ENCODE measurements at regions not wholly inside any gene's neighbourhood (a gene's known extent, or its start where the extent isn't known, plus 50 kb on each side); places are given as distances from the start of the nearest gene placed in this dataset.

GRCh38 chr13:97849305-97849704 is 104.2 kb upstream of the IPO5 start:
- no peak for TF ChIP-seq CTCF (IDR thresholded peaks at IDR 0.05)
- Histone ChIP-seq H3K4me1 (no peaks in the 10 kb centered on the region), H3K4me3 (no peak overlapping the region), H3K36me3 (no peaks in the 10 kb centered on the region), H3K9me3 (no peaks in the 10 kb centered on the region), H3K27me3 (ENCODE audit: low read depth) (no peaks in the 10 kb centered on the region), H3K27ac (no peak overlapping the region)
- intact Hi-C loops (cut with DNase I): no loop called here
- ATAC-seq: no peak
- DNase-seq: no peak

GRCh38 chr13:97851269-97851668 is 102.2 kb upstream of the IPO5 start:
- Histone ChIP-seq H3K4me3 (no peak overlapping the region), H3K9me3 (no peaks in the 10 kb centered on the region), H3K36me3 (no peaks in the 10 kb centered on the region), H3K27ac (no peak overlapping the region), H3K27me3 (ENCODE audit: low read depth) (no peaks in the 10 kb centered on the region), H3K4me1 (peaks cover 6% of the 10 kb centered on the region)
- ATAC-seq: no peak
- DNase-seq: no peak
- no peak for TF ChIP-seq CTCF (IDR thresholded peaks at IDR 0.05)
- intact Hi-C loops (cut with DNase I): no loop called here

- TF ChIP-seq CTCF (IDR thresholded peaks at IDR 0.05): no peak
- DNase-seq (no peak), ATAC-seq (no peak)
- Histone ChIP-seq H3K9me3 (no peaks in the 10 kb centered on the region), H3K4me3 (no peak overlapping the region), H3K36me3 (no peaks in the 10 kb centered on the region), H3K27me3 (ENCODE audit: low read depth) (no peaks in the 10 kb centered on the region), H3K27ac (no peak overlapping the region), H3K4me1 (peaks cover 6% of the 10 kb centered on the region)
- intact Hi-C loops (cut with DNase I): no loop called here
Measured at GRCh38 chr13:97852181-97852874, 101.1 kb upstream of the IPO5 start.

GRCh38 chr13:97853550-97853949 is 99.9 kb upstream of the IPO5 start:
- no peaks in the 10 kb centered on the region for H3K9me3 ChIP-seq
- no peaks in the 10 kb centered on the region for H3K36me3 ChIP-seq
- no peak overlapping the region for H3K4me3 ChIP-seq
- no peak for TF ChIP-seq CTCF (IDR thresholded peaks at IDR 0.05)
- DNase-seq: no peak
- intact Hi-C loops (cut with DNase I): no loop called here
- H3K27ac ChIP-seq: no peak overlapping the region
- no peak for ATAC-seq
- H3K4me1 ChIP-seq: peaks cover 6% of the 10 kb centered on the region
- no peaks in the 10 kb centered on the region for H3K27me3 ChIP-seq (ENCODE audit: low read depth)

GRCh38 chr13:97855570-97856303 is 97.7 kb upstream of the IPO5 start:
- H3K4me3 ChIP-seq: no peak overlapping the region
- intact Hi-C loops (cut with DNase I): no loop called here
- peaks cover 6% of the 10 kb centered on the region for H3K4me1 ChIP-seq
- no peaks in the 10 kb centered on the region for H3K27me3 ChIP-seq (ENCODE audit: low read depth)
- no peak overlapping the region for H3K27ac ChIP-seq
- peak; percentile 80 for TF ChIP-seq CTCF (IDR thresholded peaks at IDR 0.05)
- no peaks in the 10 kb centered on the region for H3K9me3 ChIP-seq
- DNase-seq (peak; percentile 49), ATAC-seq (peak; percentile 83 to 91)
- H3K36me3 ChIP-seq: no peaks in the 10 kb centered on the region

Measured in lower lobe of right lung (tissue), 2 donors.